ENCODE measurements at regions not wholly inside any gene's neighbourhood (a gene's known extent, or its start where the extent isn't known, plus 50 kb on each side); places are given as distances from the start of the nearest gene placed in this dataset.

- no peak for TF ChIP-seq CTCF (IDR thresholded peaks at IDR 0.05; ENCODE audit: low read depth, low read length)
- in situ Hi-C loops (cut with HindIII; ENCODE audit: low sequenced_read_pairs), result no loop called here
- DNase-seq (ENCODE audit: low read depth, low spot score), result no peak
- H3K4me3 ChIP-seq (ENCODE audit: low read depth, low read length), result no peak overlapping the region
Observed at GRCh38 chr21:14762734-14763694, 216.9 kb upstream of the SAMSN1 start.

GRCh38 chr21:14762327-14762726, 216.2 kb upstream of the SAMSN1 start:
- no peak overlapping the region for H3K4me3 ChIP-seq (ENCODE audit: low read depth, low read length)
- in situ Hi-C loops (cut with HindIII; ENCODE audit: low sequenced_read_pairs), result no loop called here
- no peak for TF ChIP-seq CTCF (IDR thresholded peaks at IDR 0.05; ENCODE audit: low read depth, low read length)
- DNase-seq (ENCODE audit: low read depth, low spot score), result no peak

GRCh38 chr21:14759285-14759684, 213.2 kb upstream of the SAMSN1 start:
- in situ Hi-C loops (cut with HindIII; ENCODE audit: low sequenced_read_pairs), result no loop called here
- no peak for TF ChIP-seq CTCF (IDR thresholded peaks at IDR 0.05; ENCODE audit: low read depth, low read length)
- no peak overlapping the region for H3K4me3 ChIP-seq (ENCODE audit: low read depth, low read length)
- no peak for DNase-seq (ENCODE audit: low read depth, low spot score)

GRCh38 chr21:14758849-14759248, 212.7 kb upstream of the SAMSN1 start:
- H3K4me3 ChIP-seq (ENCODE audit: low read depth, low read length), result no peak overlapping the region
- DNase-seq (ENCODE audit: low read depth, low spot score), result no peak
- no peak for TF ChIP-seq CTCF (IDR thresholded peaks at IDR 0.05; ENCODE audit: low read depth, low read length)
- in situ Hi-C loops (cut with HindIII; ENCODE audit: low sequenced_read_pairs), result no loop called here

GRCh38 chr21:14757533-14758327, 211.6 kb upstream of the SAMSN1 start:
- H3K4me3 ChIP-seq (ENCODE audit: low read depth, low read length), result no peak overlapping the region
- no peak for TF ChIP-seq CTCF (IDR thresholded peaks at IDR 0.05; ENCODE audit: low read depth, low read length)
- in situ Hi-C loops (cut with HindIII; ENCODE audit: low sequenced_read_pairs), result no loop called here
- no peak for DNase-seq (ENCODE audit: low read depth, low spot score)

GRCh38 chr21:14755086-14755485, 209.0 kb upstream of the SAMSN1 start:
- H3K4me3 ChIP-seq (ENCODE audit: low read depth, low read length), result no peak overlapping the region
- DNase-seq (ENCODE audit: low read depth, low spot score), result no peak
- TF ChIP-seq CTCF (IDR thresholded peaks at IDR 0.05; ENCODE audit: low read depth, low read length), result no peak
- in situ Hi-C loops (cut with HindIII; ENCODE audit: low sequenced_read_pairs), result no loop called here
